ENCODE measurements at regions not wholly inside any gene's neighbourhood (a gene's known extent, or its start where the extent isn't known, plus 50 kb on each side); places are given as distances from the start of the nearest gene placed in this dataset.

- no peak overlapping the region for H3K4me3 ChIP-seq (ENCODE audit: low read depth, low read length)
- no peak for DNase-seq (ENCODE audit: low read depth)
- TF ChIP-seq CTCF (IDR thresholded peaks at IDR 0.05; ENCODE audit: control insufficient read depth, extremely low read depth, insufficient read depth), result no peak
Measured at GRCh38 chr9:91043056-91043810, 241.6 kb downstream of the SYK start.

GRCh38 chr9:91043811-91044175 lies 242.2 kb downstream of the SYK start:
- no peak for TF ChIP-seq CTCF (IDR thresholded peaks at IDR 0.05; ENCODE audit: control insufficient read depth, extremely low read depth, insufficient read depth)
- no peak overlapping the region for H3K4me3 ChIP-seq (ENCODE audit: low read depth, low read length)
- no peak for DNase-seq (ENCODE audit: low read depth)

GRCh38 chr9:91044354-91044753 lies 242.7 kb downstream of the SYK start:
- no peak overlapping the region for H3K4me3 ChIP-seq (ENCODE audit: low read depth, low read length)
- no peak for TF ChIP-seq CTCF (IDR thresholded peaks at IDR 0.05; ENCODE audit: control insufficient read depth, extremely low read depth, insufficient read depth)
- no peak for DNase-seq (ENCODE audit: low read depth)

- DNase-seq (ENCODE audit: low read depth), result no peak
- TF ChIP-seq CTCF (IDR thresholded peaks at IDR 0.05; ENCODE audit: control insufficient read depth, extremely low read depth, insufficient read depth), result no peak
- no peak overlapping the region for H3K4me3 ChIP-seq (ENCODE audit: low read depth, low read length)
Measured at GRCh38 chr9:91045041-91045440, 243.4 kb downstream of the SYK start.

GRCh38 chr9:91047529-91047928 lies 245.9 kb downstream of the SYK start:
- no peak for TF ChIP-seq CTCF (IDR thresholded peaks at IDR 0.05; ENCODE audit: control insufficient read depth, extremely low read depth, insufficient read depth)
- no peak overlapping the region for H3K4me3 ChIP-seq (ENCODE audit: low read depth, low read length)
- DNase-seq (ENCODE audit: low read depth), result no peak

- no peak for TF ChIP-seq CTCF (IDR thresholded peaks at IDR 0.05; ENCODE audit: control insufficient read depth, extremely low read depth, insufficient read depth)
- H3K4me3 ChIP-seq (ENCODE audit: low read depth, low read length), result no peak overlapping the region
- no peak for DNase-seq (ENCODE audit: low read depth)
Measured at GRCh38 chr9:91047993-91048607, 246.5 kb downstream of the SYK start.

GRCh38 chr9:91048749-91049148 lies 247.1 kb downstream of the SYK start:
- no peak for DNase-seq (ENCODE audit: low read depth)
- no peak for TF ChIP-seq CTCF (IDR thresholded peaks at IDR 0.05; ENCODE audit: control insufficient read depth, extremely low read depth, insufficient read depth)
- H3K4me3 ChIP-seq (ENCODE audit: low read depth, low read length), result no peak overlapping the region
